Stomach (tissue), 8 donors: ENCODE measurements at regions not wholly inside any gene's neighbourhood (a gene's known extent, or its start where the extent isn't known, plus 50 kb on each side); places are given as distances from the start of the nearest gene placed in this dataset.

Experiments used
- DNase-seq, 2 donors: peaks; one replicate each; pipeline versions ENCODE4 v3.0.0 to v3.0.0-alpha.2; 2013 to 2019
- H3K27ac ChIP-seq, 5 donors: fragments of 200-600 bp in 4 of 5; sonication (generic) in 4 of 5; one replicate each; pipeline ENCODE4 v1.5.1; 2013 to 2019; ENCODE audit warnings: mild to moderate bottlenecking in 1 of 5, moderate library complexity in 1 of 5
- H3K27me3 ChIP-seq, 3 donors: fragments of 200-600 bp; sonication (generic); one replicate each; pipeline ENCODE4 v1.5.1; 2017 to 2019; ENCODE audit warnings: mixed run types in 1 of 3
- H3K36me3 ChIP-seq, 4 donors: fragments of 200-600 bp; sonication (generic); 1 replicate in 3 of 4; 2 replicates in 1 of 4; pipeline ENCODE4 v1.5.1; 2016 to 2019
- H3K4me1 ChIP-seq, 4 donors: fragments of 200-600 bp; sonication (generic); one replicate each; pipeline ENCODE4 v1.5.1; 2016 to 2019
- H3K4me3 ChIP-seq, 4 donors: fragments of 200-600 bp; sonication (generic) in 3 of 4; one replicate each; pipeline ENCODE4 v1.5.1; 2016 to 2019; ENCODE audit warnings: mild to moderate bottlenecking in 1 of 4
- H3K9me3 ChIP-seq, 4 donors: fragments of 200-600 bp; sonication (generic); one replicate each; pipeline ENCODE4 v1.5.1; 2016 to 2019
- EP300 ChIP-seq: sonication (generic); formaldehyde crosslinking; IDR thresholded peaks from one replicate; pipeline ENCODE4 v1.6.1; 2017; ENCODE audit warnings: antibody characterized with exemption
- POLR2A ChIP-seq, 4 donors: fragments of 450-650 bp; IDR thresholded peaks; one replicate each; pipeline ENCODE4 v1.6.1; 2016; ENCODE audit warnings: antibody characterized with exemption in 4 of 4, control low read depth in 2 of 4, mild to moderate bottlenecking in 1 of 4, moderate library complexity in 1 of 4
- POLR2AphosphoS5 ChIP-seq, 3 donors: sonication (generic); formaldehyde crosslinking; IDR thresholded peaks; one replicate each; pipeline ENCODE4 v1.6.1; 2016; ENCODE audit warnings: antibody characterized with exemption in 3 of 3
- WGBS, 5 donors: extraction: QIAGEN DNeasy Blood & Tissue Kit in 3 of 5; methylation state at CpG; one replicate each; pipeline versions ENCODE4 v1.1.5 to v1.1.7; 2013 to 2018; 5-methylcytosine and 5-hydroxymethylcytosine counted together
- intact Hi-C: fragments of 100-400 bp; cut with DNase I; formaldehyde crosslinking; loops from one replicate; pipeline ENCODE4 v1.15.1; 2023; ENCODE audit warnings: low total_unique reads
- TF ChIP-seq, protein P1 (sequence below), 7 experiments: fragments of 450-650 bp in 4 of 7; fragments of 200-600 bp in 3 of 7; sonication (generic) in 3 of 7; IDR thresholded peaks; one replicate each; pipeline ENCODE4 v1.5.1; 2016 to 2019; ENCODE audit warnings: antibody characterized with exemption in 7 of 7, control low read depth in 2 of 7, mild to moderate bottlenecking in 1 of 7
- donor health status: healthy with polysubstance abuse.
- donor health status: Bipolar disorder and iron deficiency.
- donor health status: healthy.

DNA sequence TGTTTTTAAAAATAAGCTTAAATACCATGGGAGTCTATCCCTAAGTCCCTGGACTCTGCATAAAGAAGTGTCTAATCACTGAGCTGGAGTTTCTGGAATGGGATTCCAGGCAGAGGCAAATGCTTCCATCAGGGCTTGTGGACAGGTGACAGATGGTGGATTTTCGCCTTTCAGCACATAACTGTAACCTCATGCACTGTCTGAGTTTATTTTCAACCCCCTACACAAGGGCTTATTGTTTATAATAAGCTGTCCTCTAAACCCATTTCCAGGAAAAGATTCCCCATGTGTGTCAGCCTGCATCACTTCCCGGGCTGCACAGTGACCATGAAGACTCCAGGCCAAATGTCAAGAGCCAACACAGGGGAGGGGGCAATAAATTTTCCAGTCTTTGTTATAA lies 264.0 kb downstream of the PIK3R1 start:
- H3K4me3 ChIP-seq, result no peak overlapping the region
- H3K27ac ChIP-seq, result peak overlapping the region in 1 of 5 donors; percentile 14
- H3K27me3 ChIP-seq, result no peaks in the 10 kb centered on the region
- intact Hi-C loops, result no loop called here
- H3K9me3 ChIP-seq, result no peaks in the 10 kb centered on the region
- no peak for TF ChIP-seq EP300
- TF ChIP-seq POLR2A (IDR thresholded peaks at IDR 0.05), result no peak
- TF ChIP-seq POLR2AphosphoS5 (IDR thresholded peaks at IDR 0.05), result no peak
- TF ChIP-seq, protein P1, sequence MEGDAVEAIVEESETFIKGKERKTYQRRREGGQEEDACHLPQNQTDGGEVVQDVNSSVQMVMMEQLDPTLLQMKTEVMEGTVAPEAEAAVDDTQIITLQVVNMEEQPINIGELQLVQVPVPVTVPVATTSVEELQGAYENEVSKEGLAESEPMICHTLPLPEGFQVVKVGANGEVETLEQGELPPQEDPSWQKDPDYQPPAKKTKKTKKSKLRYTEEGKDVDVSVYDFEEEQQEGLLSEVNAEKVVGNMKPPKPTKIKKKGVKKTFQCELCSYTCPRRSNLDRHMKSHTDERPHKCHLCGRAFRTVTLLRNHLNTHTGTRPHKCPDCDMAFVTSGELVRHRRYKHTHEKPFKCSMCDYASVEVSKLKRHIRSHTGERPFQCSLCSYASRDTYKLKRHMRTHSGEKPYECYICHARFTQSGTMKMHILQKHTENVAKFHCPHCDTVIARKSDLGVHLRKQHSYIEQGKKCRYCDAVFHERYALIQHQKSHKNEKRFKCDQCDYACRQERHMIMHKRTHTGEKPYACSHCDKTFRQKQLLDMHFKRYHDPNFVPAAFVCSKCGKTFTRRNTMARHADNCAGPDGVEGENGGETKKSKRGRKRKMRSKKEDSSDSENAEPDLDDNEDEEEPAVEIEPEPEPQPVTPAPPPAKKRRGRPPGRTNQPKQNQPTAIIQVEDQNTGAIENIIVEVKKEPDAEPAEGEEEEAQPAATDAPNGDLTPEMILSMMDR (IDR thresholded peaks at IDR 0.05), result no peak
- no peak for DNase-seq
- H3K4me1 ChIP-seq, result peaks cover 0 to 22% (median 9%) of the 10 kb centered on the region in 4 donors
- WGBS, 5 donors, result 54 to 84% (median 75%) methylated on average over 2 of the region's 2 CpGs
- H3K36me3 ChIP-seq, result no peaks in the 10 kb centered on the region

GRCh38 chr5:68480335-68480940 lies 264.9 kb downstream of the PIK3R1 start:
- TF ChIP-seq EP300 (no peak), POLR2AphosphoS5 (IDR thresholded peaks at IDR 0.05) (no peak), POLR2A (IDR thresholded peaks at IDR 0.05) (no peak)
- TF ChIP-seq, protein P1 (IDR thresholded peaks at IDR 0.05), result no peak

GRCh38 chr5:68482199-68482598 lies 266.6 kb downstream of the PIK3R1 start:
- Histone ChIP-seq H3K27me3 (no peaks in the 10 kb centered on the region), H3K4me3 (no peak overlapping the region), H3K9me3 (peaks cover 0 to under 1% (median 0%) of the 10 kb centered on the region in 4 donors), H3K36me3 (no peaks in the 10 kb centered on the region), H3K27ac (no peak overlapping the region), H3K4me1 (peaks cover 0 to 22% (median 9%) of the 10 kb centered on the region in 4 donors)
- TF ChIP-seq, protein P1 (IDR thresholded peaks at IDR 0.05), result no peak
- TF ChIP-seq POLR2A (IDR thresholded peaks at IDR 0.05) (no peak), POLR2AphosphoS5 (IDR thresholded peaks at IDR 0.05) (no peak), EP300 (no peak)
- intact Hi-C loops, result no loop called here
- WGBS, 5 donors, result 73 to 90% (median 84%) methylated on average over 2 of the region's 2 CpGs
- no peak for DNase-seq

More at GRCh38 chr5:68480335-68480940, 264.9 kb downstream of the PIK3R1 start:
- Histone ChIP-seq H3K9me3 (no peaks in the 10 kb centered on the region), H3K4me1 (peaks cover 0 to 22% (median 9%) of the 10 kb centered on the region in 4 donors), H3K36me3 (no peaks in the 10 kb centered on the region), H3K4me3 (no peak overlapping the region), H3K27ac (no peak overlapping the region), H3K27me3 (no peaks in the 10 kb centered on the region)
- intact Hi-C loops, result no loop called here
- 87 to 96% (median 92%) methylated on average over 4 of the region's 4 CpGs for WGBS, 5 donors
- no peak for DNase-seq

DNA sequence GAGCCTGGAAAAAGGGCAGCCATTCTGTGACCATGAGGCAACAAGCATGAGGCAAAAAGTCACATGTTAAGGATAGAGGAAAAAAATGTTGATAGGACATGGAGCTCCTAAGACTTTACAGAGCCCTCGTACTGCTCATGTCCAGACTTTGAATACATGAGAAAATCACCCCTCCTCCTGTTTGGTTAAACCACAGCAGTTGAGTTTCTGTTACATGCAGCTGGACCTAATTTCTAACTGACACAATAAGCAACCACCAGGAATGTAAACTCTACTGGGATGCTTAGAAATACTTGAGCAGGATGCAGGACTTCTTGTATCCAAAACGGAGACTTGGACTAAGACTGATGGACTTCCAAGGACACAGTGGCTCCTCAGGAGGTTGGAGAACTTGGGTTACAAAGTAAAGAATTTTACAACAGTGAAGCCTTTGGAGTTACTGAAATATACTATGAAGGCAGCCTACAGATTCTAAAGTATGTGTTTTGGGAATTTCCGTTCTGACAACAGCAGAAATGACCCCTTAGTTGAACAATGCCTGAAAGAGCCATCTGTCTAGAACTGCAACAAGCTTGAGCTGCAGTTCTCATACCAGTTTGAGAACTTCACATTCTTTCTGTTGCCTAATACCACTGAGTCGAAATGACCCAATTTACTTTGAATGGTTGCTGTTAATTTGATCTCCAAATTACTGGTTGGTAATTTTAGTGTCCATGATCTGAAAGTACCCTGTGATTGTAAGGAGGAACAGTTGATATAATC lies 268.9 kb downstream of the PIK3R1 start:
- no peaks in the 10 kb centered on the region for H3K36me3 ChIP-seq
- no peak overlapping the region for H3K27ac ChIP-seq
- H3K4me1 ChIP-seq, result peaks cover 0 to 13% (median 2%) of the 10 kb centered on the region in 4 donors
- no peak for DNase-seq
- TF ChIP-seq POLR2A (IDR thresholded peaks at IDR 0.05), result no peak
- no peak for TF ChIP-seq EP300
- TF ChIP-seq, protein P1 (IDR thresholded peaks at IDR 0.05), result no peak
- TF ChIP-seq POLR2AphosphoS5 (IDR thresholded peaks at IDR 0.05), result no peak
- peaks cover 0 to 9% (median 4%) of the 10 kb centered on the region in 4 donors for H3K9me3 ChIP-seq
- H3K4me3 ChIP-seq, result no peak overlapping the region
- WGBS, 5 donors, result 70 to 85% (median 85%) methylated on average over 4 of the region's 4 CpGs
- H3K27me3 ChIP-seq, result no peaks in the 10 kb centered on the region
- intact Hi-C loops, result no loop called here
